Stimulated activated CD8-positive, alpha-beta memory T cell treated with anti-CD3 and anti-CD28 coated beads, Interleukin-7, amount 100 ng/mL, for 48 hours (primary cell): ENCODE measurements at regions not wholly inside any gene's neighbourhood (a gene's known extent, or its start where the extent isn't known, plus 50 kb on each side); places are given as distances from the start of the nearest gene placed in this dataset.
"Not testable (repeated sequence)": the region's sequence is repeated elsewhere in the genome, so short reads cannot be mapped to it uniquely, and the experiment has no call there.

Experiments used
- DNase-seq, 2 donors: peaks; one replicate each; pipeline ENCODE4 v3.0.0-alpha.2; 2020; ENCODE audit warnings: low read depth in 1 of 2; ENCODE audit errors: extremely low read depth in 1 of 2

- no peak for DNase-seq
Measured at GRCh38 chr9:129459547-129460322, 161.2 kb downstream of the C9orf50 start.

- no peak for DNase-seq
Measured at GRCh38 chr9:129458663-129459546, 162.0 kb downstream of the C9orf50 start.

- no peak for DNase-seq
Measured at GRCh38 chr9:129458155-129458661, 162.7 kb downstream of the C9orf50 start.

DNA sequence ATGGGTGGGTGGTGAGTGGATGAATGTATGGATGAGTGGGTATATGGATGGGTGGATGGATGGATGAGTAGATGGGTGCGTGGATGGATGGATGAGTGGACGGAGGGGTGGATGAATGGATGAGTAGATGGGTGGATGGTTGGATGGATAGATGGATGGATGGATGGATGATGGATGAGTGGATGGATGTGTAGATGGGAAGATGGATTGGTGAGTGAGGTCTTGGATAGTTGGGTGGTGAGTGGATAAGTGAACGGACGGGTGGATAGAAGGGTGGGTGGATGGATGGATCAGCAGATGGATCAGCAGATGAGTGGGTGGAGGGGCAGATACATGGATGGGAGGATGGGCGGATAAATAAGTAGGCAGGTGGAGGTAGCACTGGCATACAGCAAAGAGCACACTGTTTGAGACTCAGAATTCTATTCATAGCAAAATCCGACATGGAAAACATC is 163.5 kb downstream of the C9orf50 start:
- no peak for DNase-seq

DNA sequence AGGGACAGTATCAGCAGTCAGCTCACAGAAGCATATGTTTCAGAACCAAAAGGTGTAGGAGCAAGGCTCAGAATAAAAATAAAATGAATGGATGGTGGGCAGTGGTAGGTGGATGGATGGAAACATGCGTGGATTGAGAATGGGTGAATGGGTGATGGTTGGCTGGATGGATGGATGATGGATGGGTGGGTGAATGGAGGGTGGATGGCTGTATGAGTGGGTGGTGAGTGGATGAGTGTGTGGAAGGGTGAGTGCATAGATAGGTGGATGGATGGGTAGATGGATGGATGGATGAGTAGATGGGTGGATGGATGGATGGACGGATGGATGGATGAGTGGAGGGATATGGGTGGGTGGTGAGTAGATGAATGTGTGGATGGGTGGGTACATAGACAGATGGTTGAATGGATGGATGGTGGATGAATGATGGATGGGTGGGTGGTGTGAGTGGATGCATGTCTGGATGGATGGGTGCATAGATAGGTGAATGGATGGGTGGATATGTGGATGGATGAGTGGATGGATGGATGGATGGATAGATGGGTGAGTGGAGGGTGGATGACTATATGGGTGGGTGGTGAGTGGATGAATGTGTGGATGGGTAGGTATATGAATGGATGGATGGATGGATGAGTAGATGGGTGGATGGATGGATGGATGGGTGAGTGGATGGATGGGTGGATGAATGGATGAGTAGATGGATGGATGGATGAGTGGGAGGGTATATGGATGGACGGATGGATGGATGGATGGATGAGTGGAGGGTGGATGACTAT is 164.2 kb downstream of the C9orf50 start:
- DNase-seq, result no peak

- no peak for DNase-seq
Measured at GRCh38 chr9:129455151-129455995, 165.5 kb downstream of the C9orf50 start.

DNA sequence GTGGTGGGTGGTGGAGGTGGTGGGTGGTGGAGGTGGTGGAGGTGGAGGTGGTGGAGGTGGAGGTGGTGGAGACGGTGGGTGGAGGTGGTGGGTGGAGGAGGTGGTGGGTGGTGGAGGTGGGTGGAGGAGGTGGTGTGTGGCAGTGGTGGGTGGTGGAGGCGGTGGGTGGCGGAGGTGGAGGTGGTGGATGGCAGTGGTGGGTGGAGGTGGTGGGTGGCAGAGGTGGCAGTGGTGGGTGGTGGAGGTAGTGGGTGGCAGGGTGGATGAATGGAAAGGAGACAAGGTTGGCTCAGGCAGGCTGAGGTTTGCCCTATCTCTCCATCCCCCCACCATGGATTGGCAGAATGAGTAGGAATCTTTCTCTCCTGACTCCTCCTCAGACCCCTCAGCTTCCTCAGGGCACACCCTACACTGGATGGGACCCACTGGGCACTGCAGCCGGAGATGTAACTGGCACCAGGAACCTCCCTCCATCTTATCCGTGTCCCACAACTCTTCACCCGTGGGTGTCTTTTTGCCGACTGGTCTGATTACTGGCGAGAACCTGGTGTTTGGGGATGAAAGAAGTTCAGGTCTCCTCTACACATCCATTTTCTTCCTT is 166.3 kb downstream of the C9orf50 start:
- DNase-seq, result no peak

GRCh38 chr9:129453734-129454133 is 167.2 kb downstream of the C9orf50 start:
- DNase-seq, result no peak

GRCh38 chr9:129451669-129452068 is 169.2 kb downstream of the C9orf50 start:
- no peak for DNase-seq

DNA sequence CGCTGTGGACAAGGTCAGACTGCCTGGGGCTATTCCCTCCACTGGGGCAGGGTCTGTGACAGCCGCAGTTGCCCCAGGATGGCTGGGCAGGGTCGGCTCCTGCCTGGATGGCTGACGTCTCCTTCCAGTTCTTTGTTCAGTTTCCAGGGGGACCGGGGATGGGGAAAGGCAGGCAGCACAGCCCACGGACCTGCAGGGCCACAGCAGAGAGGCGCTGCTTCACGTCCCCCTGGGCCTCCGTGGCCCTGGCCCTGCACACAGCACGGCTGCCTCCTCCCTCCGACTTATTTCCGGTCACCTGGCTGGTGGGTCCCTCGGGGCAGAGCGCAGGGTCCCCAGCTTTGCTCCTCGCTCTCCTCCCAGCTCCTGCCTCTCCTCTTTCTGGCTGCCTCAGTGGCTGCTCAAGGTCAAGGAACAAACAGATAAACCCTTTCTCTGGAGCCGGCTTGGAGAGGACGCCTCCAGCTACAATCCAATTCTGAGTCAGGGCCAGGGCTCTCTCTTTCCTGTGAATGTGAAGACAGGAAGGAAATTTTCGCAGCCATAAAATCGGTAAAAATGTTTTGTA is 169.7 kb downstream of the C9orf50 start:
- no peak for DNase-seq

GRCh38 chr9:129449066-129449465 is 171.8 kb downstream of the C9orf50 start:
- no peak for DNase-seq

- no peak for DNase-seq
Measured at GRCh38 chr9:129446828-129447550, 173.9 kb downstream of the C9orf50 start.

GRCh38 chr9:129445794-129446306 is 175.1 kb downstream of the C9orf50 start:
- no peak for DNase-seq

DNA sequence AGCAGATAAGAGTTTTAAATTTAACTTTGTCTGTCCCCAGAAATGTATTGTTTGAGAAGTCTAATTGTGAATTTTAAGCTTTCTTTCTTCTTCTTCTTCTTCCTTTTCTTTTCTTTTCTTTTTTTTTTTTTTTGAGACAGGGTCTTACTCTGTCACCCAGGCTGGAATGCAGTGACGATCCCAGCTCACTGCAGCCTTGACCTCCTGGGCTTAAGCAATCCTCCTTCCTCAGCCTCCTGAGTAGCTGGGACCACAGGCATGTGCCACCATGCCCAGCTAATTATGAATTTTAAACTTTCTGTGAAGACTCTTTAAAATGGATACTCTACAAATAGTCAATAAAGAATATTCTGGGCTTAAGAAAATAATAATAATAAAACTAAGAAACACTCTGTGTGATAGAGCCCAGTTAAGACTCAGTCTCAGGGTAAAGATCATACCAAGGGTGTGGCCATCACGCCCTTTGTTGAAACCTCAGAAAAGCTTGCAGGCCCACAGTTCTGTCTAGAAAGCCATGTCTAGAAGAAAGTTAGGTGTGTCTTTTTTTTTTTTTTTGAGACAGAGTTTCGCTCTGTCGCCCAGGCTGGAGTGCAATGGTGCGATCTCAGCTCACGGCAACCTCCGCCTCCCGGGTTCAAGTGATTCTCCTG is 177.3 kb downstream of the C9orf50 start:
- not testable (repeated sequence) for DNase-seq

DNA sequence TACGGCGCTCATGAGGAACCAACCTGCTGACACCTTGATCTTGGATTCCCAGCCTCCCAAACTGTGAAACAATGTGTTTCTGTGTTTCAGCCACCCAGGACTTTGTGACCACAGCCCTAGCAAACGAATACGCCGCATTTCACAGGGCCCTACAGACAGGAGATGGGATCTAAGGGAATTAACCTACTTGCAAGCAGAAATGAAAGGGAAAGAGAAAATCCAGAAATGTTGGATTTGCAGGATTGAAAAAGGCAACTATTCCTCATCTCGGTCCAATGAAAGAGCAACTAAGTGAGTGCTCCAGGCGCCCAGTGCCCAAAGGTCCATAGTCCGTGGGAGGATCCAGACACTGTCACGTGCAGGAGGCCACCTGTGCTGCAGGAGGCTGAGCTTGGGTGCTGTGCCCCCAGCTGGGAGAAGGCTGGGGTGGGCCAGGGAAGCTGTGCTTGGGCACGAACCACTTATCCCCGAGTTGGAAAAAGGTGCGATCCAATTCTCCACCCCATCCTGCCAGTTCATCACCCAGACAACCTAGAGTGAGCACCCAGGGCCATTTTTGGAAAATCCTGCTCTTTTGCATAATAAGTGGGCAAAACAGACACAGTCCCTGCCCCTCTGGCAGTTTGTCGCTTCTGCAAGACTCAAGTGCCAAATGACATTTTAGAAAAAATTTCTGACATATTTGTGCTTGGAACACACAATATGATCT is 177.9 kb downstream of the C9orf50 start:
- no peak for DNase-seq

DNA sequence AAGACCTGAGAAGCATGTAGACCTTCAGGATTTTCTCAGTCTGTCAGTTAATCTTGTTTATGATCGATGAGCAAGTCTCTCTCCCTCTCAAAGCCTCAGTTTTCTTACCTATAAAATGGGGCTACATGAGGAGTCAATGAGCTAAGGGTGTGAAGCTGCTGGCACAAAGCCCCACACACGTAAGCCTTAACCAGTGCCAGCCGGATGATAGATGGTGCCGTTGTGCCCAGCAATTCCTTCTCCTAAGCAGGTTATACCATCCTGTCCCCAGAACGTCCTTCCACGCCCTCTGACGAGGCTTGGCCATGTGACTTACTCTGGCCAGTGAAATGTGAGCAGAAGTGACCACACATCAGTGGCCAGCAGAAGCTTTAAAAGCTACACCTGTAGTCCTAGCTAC is 179.0 kb downstream of the C9orf50 start:
- DNase-seq, result no peak

GRCh38 chr9:129440435-129441186 is 180.3 kb downstream of the C9orf50 start:
- DNase-seq, result no peak
